ENCODE measurements at regions not wholly inside any gene's neighbourhood (a gene's known extent, or its start where the extent isn't known, plus 50 kb on each side); places are given as distances from the start of the nearest gene placed in this dataset.

- DNase-seq, result no peak
These were observed 158.6 kb downstream of the ICE1 start for GRCh38 chr5:5581080-5581479.

GRCh38 chr5:5576744-5577143, 154.3 kb downstream of the ICE1 start:
- DNase-seq, result no peak

- no peak for DNase-seq
These were observed 153.0 kb downstream of the ICE1 start for GRCh38 chr5:5575461-5575860.

GRCh38 chr5:5573798-5574380, 151.4 kb downstream of the ICE1 start:
- no peak for DNase-seq

GRCh38 chr5:5572976-5573797, 150.7 kb downstream of the ICE1 start:
- DNase-seq, result no peak

- DNase-seq, result no peak
These were observed 149.8 kb downstream of the ICE1 start for GRCh38 chr5:5572010-5572865.

- DNase-seq, result no peak
These were observed 148.2 kb downstream of the ICE1 start for GRCh38 chr5:5570646-5571045.

GRCh38 chr5:5564898-5565297, 142.4 kb downstream of the ICE1 start:
- DNase-seq, result no peak

- no peak for DNase-seq
These were observed 137.5 kb downstream of the ICE1 start for GRCh38 chr5:5560016-5560415.

- no peak for DNase-seq
These were observed 136.4 kb downstream of the ICE1 start for GRCh38 chr5:5558638-5559527.

- DNase-seq, result no peak
These were observed 135.6 kb downstream of the ICE1 start for GRCh38 chr5:5558102-5558501.

- DNase-seq, result no peak
These were observed 129.0 kb downstream of the ICE1 start for GRCh38 chr5:5551499-5551898.

GRCh38 chr5:5546408-5546807, 123.9 kb downstream of the ICE1 start:
- DNase-seq, result no peak

- DNase-seq, result no peak
These were observed 121.7 kb downstream of the ICE1 start for GRCh38 chr5:5544094-5544663.

- no peak for DNase-seq
These were observed 120.2 kb downstream of the ICE1 start for GRCh38 chr5:5542654-5543053.

- no peak for DNase-seq
These were observed 117.6 kb downstream of the ICE1 start for GRCh38 chr5:5540065-5540464.

Data from Kasumi-1 (cell line).